ENCODE measurements at regions not wholly inside any gene's neighbourhood (a gene's known extent, or its start where the extent isn't known, plus 50 kb on each side); places are given as distances from the start of the nearest gene placed in this dataset.

- no peak for TF ChIP-seq POLR2A (IDR thresholded peaks at IDR 0.05)
- TF ChIP-seq CTCF (IDR thresholded peaks at IDR 0.05), result no peak
Measured at GRCh38 chr2:145689277-145689676, 1169.4 kb upstream of the ZEB2 start.

All from uterus (tissue), 2 donors.